HG03139 (cell line): ENCODE measurements at regions not wholly inside any gene's neighbourhood (a gene's known extent, or its start where the extent isn't known, plus 50 kb on each side); places are given as distances from the start of the nearest gene placed in this dataset.

Experiments
- ATAC-seq: cut with Tn5 transposase; IDR thresholded peaks from one replicate; pipeline ENCODE4 v1.9.1; 2021; ENCODE audit not compliant: unreplicated experiment

DNA sequence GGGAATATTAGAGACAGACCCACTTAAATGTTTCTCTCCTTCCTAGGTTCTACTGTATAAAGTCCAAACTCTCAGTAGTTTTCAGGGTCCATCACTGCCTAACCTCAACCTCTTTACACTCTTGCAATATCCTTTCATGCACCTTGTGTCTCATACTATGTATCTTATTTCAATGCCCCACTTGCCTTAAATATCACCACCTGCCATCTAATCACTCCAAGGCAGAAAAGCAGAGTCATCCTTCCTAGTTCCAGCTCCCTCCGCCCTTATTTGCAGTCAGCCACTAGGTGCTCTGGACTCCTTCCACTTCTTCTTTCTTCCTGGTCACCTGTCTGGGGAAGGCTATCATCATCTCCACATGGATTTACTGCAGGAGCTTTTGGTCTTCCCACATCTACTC lies 322.0 kb downstream of the MFSD1 start:
- no peak for ATAC-seq

DNA sequence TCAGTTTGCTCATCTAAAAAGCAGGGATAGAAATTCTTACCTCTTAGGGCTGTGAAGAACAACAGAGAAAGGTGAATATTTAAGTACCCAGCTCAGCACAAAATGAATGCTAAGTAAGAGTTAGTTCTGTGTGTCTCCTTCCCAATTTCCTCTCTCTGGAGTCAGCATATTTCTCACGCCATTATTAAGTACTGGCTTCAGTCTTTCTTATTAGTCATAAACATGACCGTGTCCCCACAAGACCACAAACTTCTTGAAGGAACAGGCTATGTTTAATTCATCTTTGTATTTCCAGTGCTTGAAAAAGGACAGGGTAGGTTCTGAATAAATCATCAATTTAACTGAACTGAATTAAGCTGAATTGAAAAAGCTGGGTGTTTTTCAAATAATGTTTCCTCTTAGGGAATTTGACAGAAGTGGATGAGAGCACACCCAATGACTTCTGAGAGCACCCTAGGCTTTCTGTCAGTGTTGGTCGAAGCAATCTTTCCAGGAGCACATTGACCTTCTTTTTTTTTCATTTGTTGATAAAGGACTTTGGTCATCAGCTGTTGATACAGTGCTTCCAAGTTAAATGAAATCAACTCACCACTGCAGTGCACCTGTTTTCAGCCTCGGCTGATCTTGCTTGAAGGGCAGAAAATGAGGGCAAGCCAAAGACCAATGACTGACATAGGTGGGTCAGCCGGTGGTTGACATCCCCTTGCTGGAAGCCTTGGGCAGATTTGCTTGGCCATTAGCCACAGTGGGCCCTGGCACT lies 324.6 kb downstream of the MFSD1 start:
- ATAC-seq, result no peak

DNA sequence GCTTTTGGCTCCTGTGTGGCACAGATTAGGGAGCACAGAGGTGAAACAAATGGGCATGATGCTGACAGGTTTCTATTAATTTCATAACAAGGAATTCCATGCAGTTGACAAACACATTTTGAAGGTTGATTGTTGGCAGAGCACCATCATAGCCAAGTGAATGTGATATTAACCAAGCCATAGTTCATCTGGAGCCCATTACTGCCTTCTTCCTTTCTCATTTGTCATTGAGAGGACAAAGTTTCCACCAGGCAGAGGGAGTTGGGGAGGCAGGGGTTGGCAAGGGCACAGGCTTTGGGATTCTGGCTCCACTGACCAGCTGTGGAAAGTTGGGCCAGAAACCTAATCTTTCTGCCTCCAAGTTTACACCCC lies 325.2 kb downstream of the MFSD1 start:
- ATAC-seq, result no peak

DNA sequence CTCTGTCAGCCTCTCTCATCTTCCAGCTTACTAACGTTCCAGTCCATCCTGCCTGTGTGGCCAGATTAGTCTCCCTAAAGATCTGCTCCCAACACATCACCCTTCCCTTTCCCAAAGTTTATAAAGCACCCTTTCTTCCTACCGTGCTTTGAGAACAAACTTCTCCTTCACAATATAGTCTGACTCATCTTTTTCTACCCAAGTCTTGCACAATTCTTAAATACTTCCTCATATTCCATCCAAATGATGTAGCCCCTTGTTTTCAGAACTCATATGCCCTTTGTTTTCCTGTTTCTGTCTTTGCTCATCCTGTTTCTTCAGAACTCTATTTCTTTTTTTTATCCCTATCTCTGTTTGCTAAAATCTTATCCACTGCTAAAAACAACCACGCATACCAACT lies 326.8 kb downstream of the MFSD1 start:
- no peak for ATAC-seq

DNA sequence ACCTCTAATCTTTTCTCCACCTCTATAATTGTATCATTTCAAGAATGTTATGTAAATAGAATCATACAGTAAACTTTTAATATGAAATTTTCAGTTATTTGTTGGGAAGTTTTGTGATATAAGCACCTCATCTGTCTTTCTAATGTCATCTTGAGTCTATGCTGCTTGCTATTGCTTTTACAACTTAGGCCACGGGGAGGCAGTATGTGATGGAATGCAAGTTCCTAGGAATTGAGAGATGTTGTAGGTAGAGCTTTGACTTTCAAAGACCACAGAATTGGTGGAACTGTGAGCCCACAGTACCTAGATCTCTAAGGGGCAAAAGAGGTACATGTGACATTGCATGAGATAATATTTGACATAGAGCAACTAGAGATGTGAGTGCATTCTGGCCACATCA lies 328.3 kb downstream of the MFSD1 start:
- no peak for ATAC-seq

DNA sequence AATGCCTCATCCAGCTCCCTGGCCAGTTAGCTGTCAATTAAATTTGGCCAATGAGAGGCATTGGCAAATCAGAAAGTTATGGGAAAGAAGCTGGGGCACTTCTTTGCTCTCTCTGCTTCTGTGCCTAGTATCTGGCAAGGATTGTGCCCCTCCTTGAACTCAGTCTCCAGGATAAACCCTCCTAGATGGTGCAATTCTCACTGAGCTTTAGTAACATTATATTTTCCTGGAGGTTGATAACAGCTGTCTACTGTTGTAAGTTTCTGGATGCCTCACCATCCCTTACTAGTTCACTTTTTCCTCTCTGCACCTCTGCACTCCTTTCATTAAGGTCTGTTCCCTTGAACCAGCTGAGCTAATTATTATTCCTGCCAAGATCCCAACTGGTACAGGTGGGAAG lies 329.5 kb downstream of the MFSD1 start:
- no peak for ATAC-seq

DNA sequence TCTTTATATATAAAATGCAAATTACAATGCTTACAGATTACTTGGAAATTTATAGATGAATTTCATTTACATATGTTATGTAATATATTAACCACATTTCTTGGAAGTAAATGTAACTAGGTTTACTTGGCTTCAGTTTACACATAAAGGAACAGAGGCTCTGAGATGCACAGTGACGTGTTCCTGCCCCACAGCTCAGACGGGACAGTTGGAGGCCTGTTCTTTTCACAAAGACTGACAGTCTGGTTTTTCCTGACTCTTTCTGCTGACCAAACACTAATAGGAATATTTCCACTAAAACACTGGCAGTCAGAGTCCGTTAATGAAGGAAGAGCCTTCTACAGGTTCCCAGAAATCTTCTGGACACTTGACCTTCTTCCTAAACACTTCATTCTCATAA lies 336.1 kb downstream of the MFSD1 start:
- no peak for ATAC-seq

- no peak for ATAC-seq
Observed at GRCh38 chr3:159139326-159139725, 337.5 kb downstream of the MFSD1 start.

DNA sequence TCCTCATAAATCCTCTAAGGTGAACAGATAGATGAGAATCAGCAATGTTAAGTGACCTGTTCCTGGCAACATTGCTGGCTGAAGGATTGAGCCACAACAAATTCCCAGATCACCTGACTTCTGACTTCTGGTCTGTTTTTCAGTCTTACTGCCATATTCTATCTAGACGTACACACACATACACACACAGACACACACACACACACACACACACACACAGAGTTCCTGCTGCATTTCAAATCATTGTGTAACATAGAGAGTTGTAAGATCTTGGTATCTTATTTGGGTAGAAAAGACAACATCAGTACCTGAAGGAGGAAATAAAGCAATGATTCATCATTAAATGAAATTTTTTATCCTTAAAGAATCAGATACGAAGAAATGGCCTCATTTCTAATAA lies 342.6 kb downstream of the MFSD1 start:
- ATAC-seq, result no peak

DNA sequence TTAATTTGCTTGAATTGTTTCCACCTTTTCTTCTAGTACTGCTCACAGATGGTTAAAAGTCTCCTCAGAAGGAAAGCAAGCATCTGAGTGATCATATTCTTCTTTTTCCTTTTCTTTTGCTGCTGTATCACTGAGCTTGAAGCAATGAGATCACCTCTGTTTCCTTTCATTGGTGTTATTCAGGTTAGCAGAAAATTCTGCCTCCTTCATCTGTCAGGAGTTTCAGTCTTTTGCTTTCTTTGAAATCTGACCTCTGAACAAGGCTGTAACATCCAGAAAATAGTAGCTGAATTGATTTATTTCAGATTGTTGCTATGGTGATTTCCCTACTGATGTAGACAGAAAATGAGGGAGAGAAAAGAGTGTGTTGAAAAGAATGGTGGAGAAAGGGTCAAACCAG lies 343.0 kb downstream of the MFSD1 start:
- ATAC-seq, result no peak

GRCh38 chr3:159146392-159146791 lies 344.5 kb downstream of the MFSD1 start:
- no peak for ATAC-seq

DNA sequence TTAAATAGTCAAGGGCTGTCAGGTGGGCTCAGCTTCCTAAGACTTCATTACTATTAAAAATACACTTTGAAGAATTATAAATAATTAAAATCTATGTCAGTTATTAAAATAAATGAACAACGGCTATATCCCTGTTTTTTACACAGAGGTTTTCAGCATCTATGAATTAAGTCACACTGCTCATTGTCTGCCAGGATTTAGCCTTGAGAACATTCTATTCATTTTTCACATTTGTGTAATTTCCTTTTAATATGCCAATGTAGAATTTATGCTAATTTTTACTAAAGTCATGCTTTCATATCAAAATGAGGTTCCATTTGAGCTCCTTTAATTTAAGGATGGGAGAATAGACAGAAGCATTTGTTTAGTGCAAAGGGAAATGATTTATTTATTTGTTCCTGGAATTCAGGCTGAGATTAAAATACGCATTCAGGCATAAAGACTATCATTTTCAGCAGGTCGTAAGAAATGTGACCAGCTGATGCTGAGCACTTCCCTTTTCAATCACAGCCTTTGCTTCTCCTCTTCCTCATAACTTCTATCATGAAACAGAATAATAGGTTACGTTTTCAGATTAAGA lies 345.1 kb downstream of the MFSD1 start:
- ATAC-seq, result no peak

DNA sequence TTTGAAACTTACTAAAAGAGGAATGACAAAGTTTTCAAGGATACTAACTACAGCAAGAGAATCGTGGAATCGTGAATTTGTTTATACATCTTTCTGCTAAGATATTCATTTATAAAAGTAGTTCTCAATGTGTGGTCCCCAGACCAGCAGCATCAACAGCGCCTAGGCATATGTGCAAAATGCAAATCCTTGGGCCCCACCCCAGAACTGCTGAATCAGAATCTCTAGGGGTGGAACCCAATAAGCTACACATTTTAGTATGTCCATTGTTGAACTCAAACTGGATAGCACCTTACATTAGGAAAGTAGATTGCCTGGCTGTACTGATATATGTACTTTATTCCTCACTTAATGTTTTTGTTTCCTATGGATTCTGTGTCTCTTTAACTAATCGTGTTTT lies 346.0 kb downstream of the MFSD1 start:
- no peak for ATAC-seq

DNA sequence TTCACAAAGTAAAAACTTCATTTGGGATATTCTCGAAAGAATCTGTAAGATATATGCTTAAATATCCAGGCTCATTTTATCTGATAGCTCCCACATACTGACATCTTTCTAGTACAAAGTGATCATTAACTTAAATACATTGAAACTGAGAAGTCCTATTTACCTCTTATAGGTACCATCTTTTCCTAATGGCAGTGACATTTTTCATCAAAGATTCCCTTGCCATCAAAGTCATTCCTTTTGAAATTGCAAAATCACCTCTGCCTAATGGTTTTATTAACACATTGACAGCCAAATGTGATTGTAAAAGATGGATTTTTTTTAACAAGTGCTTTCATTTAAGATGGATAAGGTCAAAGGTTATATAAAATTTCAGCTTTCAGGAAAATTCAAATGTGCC lies 346.6 kb downstream of the MFSD1 start:
- no peak for ATAC-seq

- ATAC-seq, result no peak
Observed at GRCh38 chr3:159149131-159149530, 347.3 kb downstream of the MFSD1 start.

DNA sequence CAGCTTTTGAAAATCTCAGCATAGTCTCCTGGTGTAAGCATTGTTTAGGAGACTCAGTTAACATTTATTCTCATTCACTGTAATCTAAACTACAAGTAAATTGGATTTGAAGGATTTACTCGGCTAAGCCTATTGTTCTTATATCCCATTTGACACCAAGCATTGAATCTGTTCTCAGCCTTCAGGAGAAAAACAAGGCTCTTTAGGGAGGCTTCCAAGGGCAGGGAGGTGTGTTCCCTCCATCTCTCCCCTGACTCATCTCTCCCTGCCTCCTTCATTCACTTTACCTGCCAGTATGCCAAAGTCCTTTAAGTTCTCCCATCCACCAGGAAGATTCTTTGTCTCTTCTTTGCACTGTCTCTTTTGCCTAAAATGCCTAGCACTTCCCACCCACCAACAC lies 347.8 kb downstream of the MFSD1 start:
- ATAC-seq, result no peak

GRCh38 chr3:159150180-159150579 lies 348.3 kb downstream of the MFSD1 start:
- ATAC-seq, result no peak

GRCh38 chr3:159151130-159151529 lies 349.3 kb downstream of the MFSD1 start:
- ATAC-seq, result no peak

DNA sequence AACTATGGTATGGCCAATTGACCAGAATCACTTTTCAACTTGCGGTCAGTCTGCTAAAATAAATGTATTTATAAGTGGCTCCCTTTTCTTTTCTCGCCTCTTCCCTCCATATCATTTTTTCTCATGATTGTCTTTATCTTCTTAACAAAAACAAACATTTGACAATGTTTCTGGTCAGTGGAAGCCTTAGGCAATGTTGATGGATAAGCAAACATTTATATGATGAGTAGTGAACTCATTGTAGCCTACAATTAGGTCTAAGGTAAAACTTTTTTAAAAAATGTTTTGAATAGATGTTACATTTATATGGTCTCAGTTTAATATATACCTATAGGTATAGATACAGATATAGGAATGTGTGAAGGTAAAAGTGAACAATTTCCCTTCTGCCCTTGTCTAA lies 355.4 kb downstream of the MFSD1 start:
- ATAC-seq, result no peak

DNA sequence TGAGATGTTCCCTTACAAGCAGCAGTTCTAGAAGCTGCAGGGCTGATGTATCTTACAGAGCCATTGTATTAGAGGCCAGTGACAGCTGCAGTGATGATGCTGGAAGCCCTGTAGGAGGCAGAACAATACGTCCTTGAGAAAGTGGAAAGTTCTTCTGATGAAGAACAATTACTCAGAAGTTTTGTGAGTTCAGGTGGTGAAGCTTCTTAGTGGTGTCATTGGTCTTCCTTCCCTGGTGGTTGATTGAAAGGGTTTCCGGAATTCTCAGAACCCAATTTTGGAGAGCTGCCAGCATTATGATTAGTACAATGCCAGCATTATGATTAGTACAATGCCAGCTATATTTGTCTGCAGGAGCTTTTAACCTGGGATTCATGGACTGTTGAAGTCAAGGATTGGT lies 356.4 kb downstream of the MFSD1 start:
- no peak for ATAC-seq

GRCh38 chr3:159158801-159159200 lies 356.9 kb downstream of the MFSD1 start:
- ATAC-seq, result no peak

DNA sequence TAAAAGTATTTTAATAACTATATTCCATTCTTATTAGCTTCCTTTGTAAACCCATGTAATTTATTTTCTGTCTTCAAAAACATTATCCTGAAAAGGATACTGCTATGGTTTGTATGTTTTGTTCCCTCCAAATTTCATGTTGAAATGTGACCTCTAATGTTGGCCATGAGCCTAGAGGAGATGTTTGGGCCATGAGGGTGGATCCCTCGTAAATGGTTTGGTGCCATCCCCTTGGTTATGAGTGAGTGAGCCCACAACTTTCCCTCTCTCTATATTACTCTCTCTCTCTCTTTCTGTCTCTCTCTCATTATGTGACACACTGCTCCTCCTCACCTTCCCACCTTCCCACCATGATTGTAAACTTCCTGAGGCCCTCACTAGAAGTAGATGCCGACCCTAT lies 357.7 kb downstream of the MFSD1 start:
- no peak for ATAC-seq

GRCh38 chr3:159163656-159164055 lies 361.8 kb downstream of the MFSD1 start:
- ATAC-seq, result no peak
